ENCODE measurements at regions not wholly inside any gene's neighbourhood (a gene's known extent, or its start where the extent isn't known, plus 50 kb on each side); places are given as distances from the start of the nearest gene placed in this dataset.

- H3K27ac Mint-ChIP-seq = no peak overlapping the region
- H3K9me3 Mint-ChIP-seq = peaks cover 11% of the 10 kb centered on the region
- TF ChIP-seq CTCF (conservative IDR thresholded peaks at IDR 0.05) = no peak
- no peaks in the 10 kb centered on the region for H3K36me3 Mint-ChIP-seq
- no peak overlapping the region for H3K4me3 Mint-ChIP-seq
- no peaks in the 10 kb centered on the region for H3K27me3 Mint-ChIP-seq
- peaks cover 4% of the 10 kb centered on the region for H3K4me1 Mint-ChIP-seq (ENCODE audit: unreplicated experiment)
- DNase-seq (ENCODE audit: extremely low spot score, unreplicated experiment) = no peak
Observed at GRCh38 chr10:36455526-36456133, 669.8 kb upstream of the ANKRD30A start.

GRCh38 chr10:36452851-36453250 lies 672.5 kb upstream of the ANKRD30A start:
- H3K36me3 Mint-ChIP-seq = no peaks in the 10 kb centered on the region
- no peaks in the 10 kb centered on the region for H3K27me3 Mint-ChIP-seq
- DNase-seq (ENCODE audit: extremely low spot score, unreplicated experiment) = no peak
- H3K9me3 Mint-ChIP-seq = peaks cover 4% of the 10 kb centered on the region
- H3K4me1 Mint-ChIP-seq (ENCODE audit: unreplicated experiment) = peaks cover 22% of the 10 kb centered on the region
- H3K27ac Mint-ChIP-seq = no peak overlapping the region
- TF ChIP-seq CTCF (conservative IDR thresholded peaks at IDR 0.05) = no peak
- no peak overlapping the region for H3K4me3 Mint-ChIP-seq

GRCh38 chr10:36451391-36451970 lies 673.9 kb upstream of the ANKRD30A start:
- Mint-ChIP-seq H3K4me1 (ENCODE audit: unreplicated experiment) (peaks cover 22% of the 10 kb centered on the region), H3K27ac (no peak overlapping the region), H3K4me3 (no peak overlapping the region), H3K9me3 (peaks cover 4% of the 10 kb centered on the region), H3K27me3 (no peaks in the 10 kb centered on the region), H3K36me3 (no peaks in the 10 kb centered on the region)
- no peak for TF ChIP-seq CTCF (conservative IDR thresholded peaks at IDR 0.05)
- DNase-seq (ENCODE audit: extremely low spot score, unreplicated experiment) = no peak

- Mint-ChIP-seq H3K27ac (no peak overlapping the region), H3K4me3 (no peak overlapping the region), H3K36me3 (no peaks in the 10 kb centered on the region), H3K9me3 (no peaks in the 10 kb centered on the region), H3K27me3 (no peaks in the 10 kb centered on the region), H3K4me1 (ENCODE audit: unreplicated experiment) (peaks cover 18% of the 10 kb centered on the region)
- TF ChIP-seq CTCF (conservative IDR thresholded peaks at IDR 0.05) = no peak
- no peak for DNase-seq (ENCODE audit: extremely low spot score, unreplicated experiment)
Observed at GRCh38 chr10:36450380-36450779, 675.0 kb upstream of the ANKRD30A start.

- peaks cover 18% of the 10 kb centered on the region for H3K4me1 Mint-ChIP-seq (ENCODE audit: unreplicated experiment)
- H3K27me3 Mint-ChIP-seq = no peaks in the 10 kb centered on the region
- no peak overlapping the region for H3K27ac Mint-ChIP-seq
- TF ChIP-seq CTCF (conservative IDR thresholded peaks at IDR 0.05) = no peak
- H3K36me3 Mint-ChIP-seq = no peaks in the 10 kb centered on the region
- DNase-seq (ENCODE audit: extremely low spot score, unreplicated experiment) = no peak
- no peak overlapping the region for H3K4me3 Mint-ChIP-seq
- H3K9me3 Mint-ChIP-seq = no peaks in the 10 kb centered on the region
Observed at GRCh38 chr10:36448760-36449691, 676.4 kb upstream of the ANKRD30A start.

All from type B pancreatic cell (in vitro differentiated cells).